A673 (cell line): ENCODE measurements at regions not wholly inside any gene's neighbourhood (a gene's known extent, or its start where the extent isn't known, plus 50 kb on each side); places are given as distances from the start of the nearest gene placed in this dataset.

ENCODE experiments used
- BruUV-seq: library from RNA; stranded (reverse); fragments of 400-500 nt; replicated peaks from 2 replicates; lab custom pipeline; 2021; lab: Mats Ljungman, UMichigan
- CTCF ChIA-PET: fragments of 300-600 bp; sonication (Branson Sonifier 250); formaldehyde crosslinking; loops from one replicate; lab custom pipeline; 2022; ENCODE audit warnings: antibody characterized with exemption; lab: Charles Lee
- POLR2A ChIA-PET: fragments of 300-600 bp; sonication (Branson Sonifier 250); formaldehyde crosslinking; loops from one replicate; lab custom pipeline; 2022; ENCODE audit warnings: antibody characterized with exemption; ENCODE audit not compliant: low non-redundant PET; lab: Charles Lee
- DNase-seq: peaks from one replicate; pipeline ENCODE4 v3.0.0-alpha.2; 2015; ENCODE audit warnings: low spot score
- H3K27ac ChIP-seq: fragments of 200-600 bp; sonication (generic); 2 replicates; pipeline ENCODE4 v1.5.1; 2016; ENCODE audit warnings: mixed run types, low read depth, mild to moderate bottlenecking, mixed read lengths, antibody characterized with exemption, low read length; ENCODE audit not compliant: poor library complexity, severe bottlenecking
- H3K27me3 ChIP-seq: fragments of 200-600 bp; sonication (generic); replicated peaks from 2 replicates; pipeline ENCODE4 v1.6.1; 2017; ENCODE audit warnings: mixed run types, low read depth, mild to moderate bottlenecking, mixed read lengths, antibody characterized with exemption, low read length; ENCODE audit not compliant: insufficient read depth, poor library complexity
- H3K36me3 ChIP-seq: fragments of 200-600 bp; sonication (generic); 2 replicates; pipeline ENCODE4 v1.6.1; 2016; ENCODE audit warnings: mixed run types, mild to moderate bottlenecking, mixed read lengths, antibody characterized with exemption, low read length; ENCODE audit not compliant: insufficient read depth, poor library complexity, severe bottlenecking
- H3K4me1 ChIP-seq: fragments of 200-600 bp; sonication (generic); 2 replicates; pipeline ENCODE4 v1.6.1; 2017; ENCODE audit warnings: mixed run types, mild to moderate bottlenecking, mixed read lengths, antibody characterized with exemption, low read length; ENCODE audit not compliant: insufficient read depth, poor library complexity, severe bottlenecking
- H3K4me3 ChIP-seq: fragments of 200-600 bp; sonication (generic); 2 replicates; pipeline ENCODE4 v1.5.1; 2016; ENCODE audit warnings: low read depth, mixed run types, mild to moderate bottlenecking, mixed read lengths, low read length; ENCODE audit not compliant: poor library complexity, severe bottlenecking
- H3K9me3 ChIP-seq: fragments of 200-600 bp; sonication (generic); 2 replicates; pipeline ENCODE4 v1.6.1; 2016; ENCODE audit warnings: mixed run types, low read depth, mild to moderate bottlenecking, mixed read lengths, antibody characterized with exemption, low read length; ENCODE audit not compliant: poor library complexity, severe bottlenecking
- CTCF ChIP-seq: fragments of 300-800, 200-600 bp; sonication (generic); conservative IDR thresholded peaks from 2 replicates; pipeline ENCODE4 v1.5.1; 2017; ENCODE audit warnings: low read depth, mild to moderate bottlenecking, antibody characterized with exemption, low read length, moderate library complexity, mixed read lengths
- EZH2 ChIP-seq: fragments of 200-600 bp; sonication (generic); IDR thresholded peaks from 2 replicates; pipeline ENCODE4 v1.6.1; 2017; ENCODE audit warnings: borderline replicate concordance, low read depth, mild to moderate bottlenecking, mixed read lengths, antibody characterized with exemption, low read length; ENCODE audit not compliant: poor library complexity, severe bottlenecking
- intact Hi-C: fragments of 100-400 bp; cut with micrococcal nuclease; formaldehyde crosslinking; loops from one replicate; pipeline ENCODE4 v1.10.0; 2022; ENCODE audit not compliant: unreplicated experiment

- Histone ChIP-seq H3K36me3 (no peaks in the 10 kb centered on the region), H3K27ac (no peak overlapping the region), H3K4me1 (no peaks in the 10 kb centered on the region), H3K4me3 (no peak overlapping the region), H3K9me3 (no peaks in the 10 kb centered on the region), H3K27me3 (no peaks in the 10 kb centered on the region)
- intact Hi-C loops: no loop called here
- no TSS peak for BruUV-seq
- ChIA-PET CTCF (no interaction called here), POLR2A (no interaction called here)
- TF ChIP-seq CTCF: no peak
- no peak for TF ChIP-seq EZH2
- DNase-seq: no peak
These were observed 445.6 kb upstream of the RBMS3 start for GRCh38 chr3:28835249-28835648.

GRCh38 chr3:28835751-28836150 lies 445.1 kb upstream of the RBMS3 start:
- no peaks in the 10 kb centered on the region for H3K27me3 ChIP-seq
- no peak for DNase-seq
- H3K4me3 ChIP-seq: no peak overlapping the region
- TF ChIP-seq CTCF (no peak), EZH2 (no peak)
- no peak overlapping the region for H3K27ac ChIP-seq
- no peaks in the 10 kb centered on the region for H3K9me3 ChIP-seq
- BruUV-seq: no TSS peak
- intact Hi-C loops: no loop called here
- H3K4me1 ChIP-seq: no peaks in the 10 kb centered on the region
- ChIA-PET POLR2A (no interaction called here), CTCF (no interaction called here)
- no peaks in the 10 kb centered on the region for H3K36me3 ChIP-seq

- CTCF ChIA-PET: no interaction called here
- no peaks in the 10 kb centered on the region for H3K36me3 ChIP-seq
- TF ChIP-seq CTCF (no peak), EZH2 (no peak)
- POLR2A ChIA-PET: no interaction called here
- BruUV-seq: no TSS peak
- intact Hi-C loops: no loop called here
- no peak for DNase-seq
- no peak overlapping the region for H3K4me3 ChIP-seq
- no peaks in the 10 kb centered on the region for H3K9me3 ChIP-seq
- no peaks in the 10 kb centered on the region for H3K4me1 ChIP-seq
- H3K27ac ChIP-seq: no peak overlapping the region
- no peaks in the 10 kb centered on the region for H3K27me3 ChIP-seq
These were observed 444.7 kb upstream of the RBMS3 start for GRCh38 chr3:28836199-28836598.
